Epithelial cell of esophagus (primary cell): ENCODE measurements at regions not wholly inside any gene's neighbourhood (a gene's known extent, or its start where the extent isn't known, plus 50 kb on each side); places are given as distances from the start of the nearest gene placed in this dataset.
A peak's percentile ranks its signal among the peaks of the same experiment; 100 is the strongest.

Experiments used
- DNase-seq: peaks from one replicate; pipeline ENCODE4 v3.0.0; 2010; ENCODE audit warnings: low read depth
- H3K4me3 ChIP-seq: 2 replicates; pipeline ENCODE4 v1.5.1; 2011; ENCODE audit warnings: mild to moderate bottlenecking, low read length, control low read depth
- CTCF ChIP-seq: IDR thresholded peaks from 2 replicates; pipeline ENCODE4 v1.5.1; 2011; ENCODE audit warnings: low read depth, mild to moderate bottlenecking, low read length, control low read depth, inconsistent platforms; ENCODE audit not compliant: insufficient read depth; ENCODE audit errors: missing control alignments

- TF ChIP-seq CTCF = no peak
- H3K4me3 ChIP-seq = no peak overlapping the region
- no peak for DNase-seq
Observed at GRCh38 chr12:123095078-123095881, 55.6 kb downstream of the PITPNM2 start.

DNA sequence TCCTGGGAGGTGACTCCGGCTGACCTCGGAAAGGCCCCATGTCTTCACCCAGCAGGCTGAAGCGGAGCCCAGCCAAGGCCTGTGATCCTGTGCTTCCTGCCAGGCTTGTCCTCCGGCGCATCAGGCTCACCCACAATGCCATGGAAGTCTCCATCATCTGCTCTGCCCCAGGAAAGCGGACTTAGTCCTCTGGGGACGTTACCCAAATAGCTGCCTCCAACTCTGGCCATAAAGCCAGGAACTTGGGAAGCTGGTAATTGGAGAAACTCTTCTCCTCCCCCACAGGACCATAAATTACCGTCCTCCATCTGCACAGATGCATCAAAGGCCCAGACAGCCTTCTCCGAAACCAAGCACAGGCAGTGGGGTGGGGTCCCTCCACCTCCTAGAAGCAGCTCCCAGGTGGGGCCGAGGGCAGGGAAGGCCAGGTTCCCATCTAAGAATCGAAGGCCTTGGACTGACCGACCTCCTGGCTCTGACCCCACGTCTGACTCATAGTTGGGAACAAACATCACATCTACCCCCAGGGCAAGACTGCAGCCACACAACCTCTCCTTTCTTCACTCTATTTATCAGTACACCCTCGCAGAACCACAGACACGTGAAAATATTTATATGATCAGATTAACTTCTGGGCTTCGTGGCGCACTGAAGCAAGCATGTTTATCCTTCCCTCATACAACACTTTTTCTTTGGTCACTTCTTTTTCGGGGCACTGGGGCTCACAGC is 56.4 kb downstream of the PITPNM2 start:
- TF ChIP-seq CTCF = no peak
- DNase-seq = peak; percentile 32

DNA sequence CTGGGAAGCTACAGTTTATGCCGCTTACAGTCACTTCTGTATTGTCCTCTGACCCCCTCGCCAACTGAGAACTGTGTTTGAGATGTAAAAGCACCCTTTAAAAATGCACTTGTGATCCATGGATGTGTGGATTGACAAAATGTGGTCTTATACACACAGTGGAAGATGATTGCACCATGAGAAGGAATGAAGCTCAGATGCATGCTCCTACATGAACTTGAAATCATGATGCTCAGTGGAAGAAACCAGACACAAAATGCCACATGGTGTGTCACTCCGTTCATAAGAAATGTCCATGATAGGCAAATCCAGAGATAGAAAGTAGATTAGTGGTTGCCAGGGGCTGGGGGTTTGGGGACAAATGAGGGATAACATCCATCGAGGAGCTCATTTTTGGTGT is 58.0 kb downstream of the PITPNM2 start:
- no peak for TF ChIP-seq CTCF
- H3K4me3 ChIP-seq = no peak overlapping the region
- peak; percentile 77 for DNase-seq

More for the DNA sequence above, 56.4 kb downstream of the PITPNM2 start:
- H3K4me3 ChIP-seq = no peak overlapping the region

DNA sequence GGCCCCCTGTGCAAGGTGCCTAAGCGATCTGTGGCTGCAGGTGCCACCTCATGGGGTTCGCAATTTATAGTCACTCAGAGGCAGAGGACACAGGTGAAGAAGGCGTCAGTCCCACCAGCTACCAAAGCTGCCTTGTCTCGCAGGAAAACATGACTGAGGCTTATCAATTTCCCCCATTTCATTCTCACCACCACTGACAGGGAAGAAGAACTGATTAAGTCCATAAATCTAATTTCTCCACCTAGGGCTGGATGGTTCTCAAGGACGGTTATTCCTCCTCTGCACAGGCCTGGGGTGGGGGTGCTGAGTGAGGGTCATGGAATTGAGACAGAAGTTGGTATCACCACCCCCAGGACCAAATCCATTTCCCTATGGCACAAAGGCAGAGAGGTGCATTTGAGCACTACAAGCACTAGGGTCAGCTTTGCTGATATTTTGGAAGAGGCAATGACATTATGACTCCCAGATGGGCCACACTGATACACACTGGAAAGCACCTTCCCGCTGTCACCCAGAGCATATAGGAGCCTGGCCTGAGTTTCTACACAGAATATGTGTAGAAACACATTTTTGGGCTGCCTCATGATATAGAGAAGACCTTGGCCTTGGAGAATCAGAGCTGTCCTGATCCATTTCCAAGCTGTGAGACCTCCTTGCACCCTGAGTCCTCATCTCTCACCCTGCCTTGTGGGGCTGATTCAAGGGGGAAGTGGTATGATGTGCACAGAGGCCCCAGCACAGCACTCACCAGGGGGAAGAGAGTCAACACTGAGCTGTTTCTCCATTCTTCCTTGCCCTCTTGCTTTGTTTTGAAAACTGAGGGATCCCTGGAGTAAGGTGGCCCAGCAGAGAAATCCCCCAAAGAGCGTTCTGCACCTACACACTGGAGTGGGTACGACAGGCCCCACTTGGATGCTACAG is 59.4 kb downstream of the PITPNM2 start:
- no peak overlapping the region for H3K4me3 ChIP-seq
- TF ChIP-seq CTCF = no peak
- no peak for DNase-seq

GRCh38 chr12:123089631-123090353 is 61.1 kb downstream of the PITPNM2 start:
- TF ChIP-seq CTCF = no peak
- H3K4me3 ChIP-seq = no peak overlapping the region
- peak; percentile 98 for DNase-seq

- H3K4me3 ChIP-seq = no peak overlapping the region
- DNase-seq = no peak
- TF ChIP-seq CTCF = no peak
Observed at GRCh38 chr12:123089140-123089539, 61.8 kb downstream of the PITPNM2 start.
